ENCODE measurements at regions not wholly inside any gene's neighbourhood (a gene's known extent, or its start where the extent isn't known, plus 50 kb on each side); places are given as distances from the start of the nearest gene placed in this dataset.
A peak's percentile ranks its signal among the peaks of the same experiment; 100 is the strongest.

DNA sequence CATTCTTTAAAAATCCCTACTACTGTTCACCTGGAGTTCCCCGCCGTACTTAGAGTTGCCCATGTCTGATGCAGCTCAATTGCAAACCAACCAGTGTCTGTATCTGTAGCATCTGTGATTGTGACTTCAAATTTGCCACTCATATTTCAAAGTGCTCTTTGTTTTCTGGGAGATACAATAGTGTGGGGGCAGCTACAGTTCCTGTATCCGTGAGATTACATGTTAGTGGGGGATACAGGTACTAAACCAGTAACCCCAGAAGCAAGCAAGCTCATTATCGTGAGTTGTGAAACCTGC, 140.9 kb downstream of the ANKRD60 start:
- DNase-seq: no peak

DNA sequence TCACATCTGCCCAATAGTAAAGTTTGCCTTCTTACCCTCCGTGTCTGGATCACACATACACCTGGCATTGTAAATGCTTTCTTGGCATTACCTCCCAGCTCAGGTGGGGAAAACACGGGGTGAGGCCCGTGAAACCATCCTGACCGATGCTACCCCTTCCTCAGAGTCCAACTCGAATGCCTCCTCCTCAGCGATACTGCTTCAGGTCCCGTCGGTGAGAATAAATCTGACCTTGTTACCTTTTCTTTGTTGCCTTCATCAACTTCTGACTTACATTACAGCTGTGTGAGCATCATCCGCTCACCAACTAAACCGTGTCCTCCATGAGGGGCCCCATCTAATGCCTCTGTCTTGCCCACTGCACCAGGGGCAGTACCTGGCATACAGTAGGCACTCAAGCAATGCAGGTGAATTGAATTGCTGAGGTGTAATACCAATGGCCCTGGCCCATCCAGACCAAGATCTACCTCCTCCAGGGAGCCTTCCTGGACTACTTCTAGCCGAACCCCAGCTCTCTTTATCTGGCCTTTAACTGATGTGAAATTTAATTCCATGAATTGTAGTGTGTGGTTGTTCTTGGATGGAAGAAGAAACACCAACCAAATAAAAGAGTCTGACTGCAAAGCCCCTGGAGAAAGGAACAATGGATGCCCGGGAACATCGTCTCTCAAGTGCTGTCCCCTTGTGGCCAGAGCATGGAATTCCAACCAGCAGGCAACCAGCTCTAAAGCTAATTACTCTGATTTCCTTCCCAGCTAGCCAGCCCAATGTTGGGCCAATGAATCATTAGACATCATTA, 141.5 kb downstream of the ANKRD60 start:
- peak; percentile 82 for DNase-seq

DNA sequence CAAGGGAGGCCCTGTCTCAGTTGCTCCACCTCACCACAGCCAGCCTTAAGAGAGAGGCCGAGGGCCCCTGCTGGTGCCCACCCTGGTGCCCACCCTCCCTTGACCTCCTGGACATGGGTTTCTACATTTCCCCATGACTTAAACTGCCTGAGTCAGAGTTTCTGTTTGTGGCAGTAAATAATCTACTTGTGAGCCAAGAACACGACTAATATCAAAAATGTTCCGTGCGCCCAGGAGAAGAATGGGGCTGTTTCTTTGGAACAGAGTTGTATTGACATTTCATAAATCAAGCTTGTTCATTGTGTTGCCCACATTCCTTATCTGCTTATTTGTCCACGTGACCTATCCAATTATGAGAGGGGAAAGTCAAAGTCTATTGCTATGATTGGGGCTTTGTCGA, 143.5 kb downstream of the ANKRD60 start:
- no peak for DNase-seq

GRCh38 chr20:58084566-58084965, 143.9 kb downstream of the ANKRD60 start:
- DNase-seq: peak; percentile 31

GRCh38 chr20:58081846-58082245, 146.6 kb downstream of the ANKRD60 start:
- DNase-seq: no peak

GRCh38 chr20:58078741-58079522, 149.5 kb downstream of the ANKRD60 start:
- no peak for DNase-seq

- no peak for DNase-seq
Observed at GRCh38 chr20:58077282-58077681, 151.2 kb downstream of the ANKRD60 start.

GRCh38 chr20:58076405-58076804, 152.0 kb downstream of the ANKRD60 start:
- no peak for DNase-seq

DNA sequence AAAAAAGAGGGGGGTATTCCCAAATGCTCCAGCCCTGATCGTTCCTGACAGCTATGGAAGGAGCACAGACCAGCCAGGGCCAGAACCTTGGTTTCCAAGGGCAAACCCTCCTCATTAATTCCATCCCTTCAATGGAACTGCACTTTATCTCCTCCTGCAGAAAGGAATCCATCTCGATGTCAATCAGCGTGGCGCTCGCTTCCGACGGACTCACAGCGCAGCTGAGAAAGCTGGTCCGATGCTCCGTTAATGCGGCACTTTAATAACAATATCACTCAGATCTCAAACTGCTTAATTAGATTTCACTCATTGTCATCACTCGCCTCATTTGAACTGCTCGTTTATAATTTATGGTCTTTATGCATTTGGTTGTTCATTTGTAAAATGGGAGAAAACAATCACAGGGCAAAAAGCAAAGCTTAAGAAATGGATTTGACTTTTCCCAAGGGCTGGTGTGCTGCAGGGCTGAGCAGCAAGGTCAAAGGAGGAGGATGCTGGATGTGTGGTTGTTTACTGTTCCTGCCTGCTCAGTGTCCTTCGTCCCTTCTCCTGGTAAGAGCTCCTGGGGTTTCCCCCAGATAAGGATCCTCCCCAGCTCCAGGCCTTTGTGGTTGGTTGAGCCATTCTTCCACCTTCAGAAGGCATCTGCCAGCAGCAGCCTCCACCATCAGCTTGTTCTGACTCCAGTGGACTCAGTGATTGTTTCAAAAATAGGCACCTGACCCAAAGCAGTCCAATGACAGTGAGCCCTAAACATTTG, 152.7 kb downstream of the ANKRD60 start:
- DNase-seq: no peak

DNA sequence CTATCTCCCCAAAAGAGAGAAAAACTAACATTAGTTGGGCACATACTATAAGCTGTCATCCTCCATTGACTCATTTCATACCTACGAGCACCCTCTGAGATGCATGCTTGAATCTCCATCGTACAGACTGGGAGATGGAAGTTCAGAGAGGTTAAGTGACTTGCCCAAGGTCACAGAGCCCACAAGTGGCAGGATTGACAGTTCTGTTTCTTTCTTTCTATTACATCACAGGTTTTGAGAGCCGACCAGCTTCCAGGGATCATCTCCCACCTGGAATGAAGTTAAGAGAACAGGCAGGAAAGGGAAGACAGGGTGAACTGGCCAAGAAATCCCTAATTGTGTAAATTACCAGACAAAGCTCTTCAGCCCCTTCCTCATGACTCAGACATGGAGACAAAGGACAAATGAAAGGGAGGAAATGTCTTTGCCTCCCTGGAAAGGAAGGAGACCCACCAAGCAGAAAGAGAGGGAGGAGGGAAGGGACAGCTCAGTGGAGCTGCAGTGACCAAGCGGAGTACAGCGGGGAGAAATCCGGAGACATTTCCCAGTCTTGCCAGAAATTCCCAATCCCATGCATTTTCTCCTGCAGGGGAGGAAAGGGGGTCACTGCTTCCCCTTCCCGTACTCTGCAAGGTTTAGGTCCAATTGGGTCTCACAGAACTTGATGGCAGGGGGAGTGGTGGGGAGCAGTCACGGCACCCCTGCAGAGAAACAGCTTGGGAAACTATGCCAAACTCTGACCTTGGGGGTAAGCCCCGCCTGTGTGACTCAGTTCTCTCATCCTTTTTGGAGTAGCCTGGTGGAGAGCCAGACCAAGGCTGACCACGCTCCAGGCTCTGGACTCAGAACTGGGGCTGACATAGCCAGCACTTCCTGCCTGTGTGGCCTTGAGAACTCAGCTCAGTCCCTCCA, 154.3 kb downstream of the ANKRD60 start:
- DNase-seq: no peak

GRCh38 chr20:58072695-58073671, 155.5 kb downstream of the ANKRD60 start:
- DNase-seq: no peak

- DNase-seq: no peak
Observed at GRCh38 chr20:58071991-58072390, 156.5 kb downstream of the ANKRD60 start.

- DNase-seq: no peak
Observed at GRCh38 chr20:58071298-58071697, 157.2 kb downstream of the ANKRD60 start.

GRCh38 chr20:58070664-58071196, 157.7 kb downstream of the ANKRD60 start:
- no peak for DNase-seq

- DNase-seq: no peak
Observed at GRCh38 chr20:58069796-58070663, 158.4 kb downstream of the ANKRD60 start.

GRCh38 chr20:58069207-58069606, 159.2 kb downstream of the ANKRD60 start:
- DNase-seq: no peak

DNA sequence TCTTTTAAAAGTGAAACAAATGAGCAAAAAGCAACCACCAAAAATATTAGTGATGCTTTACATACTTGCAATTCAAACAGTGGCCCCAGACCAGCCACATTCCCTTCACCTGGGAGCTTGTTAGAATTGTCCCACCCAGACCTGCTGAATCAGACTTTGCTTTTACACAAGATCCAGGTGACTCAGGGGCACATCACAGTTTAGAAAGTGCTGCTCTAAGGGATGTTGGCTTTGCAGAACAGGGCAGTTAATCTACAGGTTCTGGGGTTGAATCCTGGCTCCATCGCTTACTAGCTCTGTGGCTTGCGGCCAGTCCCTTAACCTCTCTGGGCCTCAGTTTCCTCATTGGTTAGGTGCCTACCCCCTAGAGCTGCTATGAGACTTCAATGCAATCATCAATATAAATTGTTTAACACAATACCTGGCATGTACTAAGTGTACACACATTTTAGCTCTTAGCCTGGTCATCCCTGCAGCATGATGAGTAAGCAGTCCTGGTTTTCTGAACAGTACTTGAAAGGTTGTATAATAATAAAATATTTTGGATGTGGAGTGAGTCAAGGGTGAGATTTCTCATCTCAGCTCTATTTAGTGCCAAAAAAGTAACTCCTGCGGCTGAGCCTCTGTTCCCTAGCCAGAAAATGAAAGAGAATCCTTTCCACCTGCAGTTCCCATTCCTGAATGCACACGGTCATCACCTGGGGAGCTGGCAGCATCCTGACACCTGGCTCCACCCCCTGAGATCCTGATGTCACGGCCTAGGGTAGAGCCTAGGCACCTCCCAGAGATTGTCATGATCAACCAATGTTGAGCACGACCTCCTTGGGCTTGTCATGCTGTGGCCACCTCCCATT, 162.7 kb downstream of the ANKRD60 start:
- DNase-seq: no peak

DNA sequence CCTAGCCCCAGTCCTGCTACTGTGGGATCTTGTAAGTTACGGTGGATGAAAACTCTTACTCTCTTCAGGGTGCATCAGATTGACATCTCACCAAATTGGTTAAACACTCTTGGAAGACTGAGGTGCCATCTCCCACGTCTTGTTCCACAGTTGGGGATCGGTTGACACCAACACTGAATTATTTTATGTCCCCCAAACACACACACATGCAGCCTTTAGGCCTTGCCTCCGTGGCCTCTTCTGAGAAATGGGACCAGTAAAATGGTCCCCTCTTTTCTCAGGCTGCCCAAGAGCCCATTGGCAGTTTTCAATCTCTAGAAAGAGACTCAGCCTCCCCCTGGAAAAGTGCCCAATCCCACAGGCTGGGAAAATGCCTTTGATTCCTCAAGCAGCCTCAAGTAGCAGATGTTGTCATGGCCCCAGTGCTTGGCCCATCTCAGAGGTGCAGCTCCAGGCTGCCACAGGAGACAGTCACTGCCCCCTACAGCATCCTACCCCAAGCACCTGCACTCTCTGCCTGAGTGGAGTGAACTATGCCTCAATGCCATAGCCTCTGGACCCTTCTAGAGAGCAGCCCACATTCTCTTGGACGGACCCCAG, 163.9 kb downstream of the ANKRD60 start:
- no peak for DNase-seq

GRCh38 chr20:58059260-58059544, 169.3 kb downstream of the ANKRD60 start:
- no peak for DNase-seq
